HG03095 (cell line): ENCODE measurements at regions not wholly inside any gene's neighbourhood (a gene's known extent, or its start where the extent isn't known, plus 50 kb on each side); places are given as distances from the start of the nearest gene placed in this dataset.
"Not testable (repeated sequence)": the region's sequence is repeated elsewhere in the genome, so short reads cannot be mapped to it uniquely, and the experiment has no call there.

ENCODE experiments used
- ATAC-seq: cut with Tn5 transposase; IDR thresholded peaks from one replicate; pipeline ENCODE4 v1.9.1; 2021; ENCODE audit warnings: moderate library complexity; ENCODE audit not compliant: unreplicated experiment

DNA sequence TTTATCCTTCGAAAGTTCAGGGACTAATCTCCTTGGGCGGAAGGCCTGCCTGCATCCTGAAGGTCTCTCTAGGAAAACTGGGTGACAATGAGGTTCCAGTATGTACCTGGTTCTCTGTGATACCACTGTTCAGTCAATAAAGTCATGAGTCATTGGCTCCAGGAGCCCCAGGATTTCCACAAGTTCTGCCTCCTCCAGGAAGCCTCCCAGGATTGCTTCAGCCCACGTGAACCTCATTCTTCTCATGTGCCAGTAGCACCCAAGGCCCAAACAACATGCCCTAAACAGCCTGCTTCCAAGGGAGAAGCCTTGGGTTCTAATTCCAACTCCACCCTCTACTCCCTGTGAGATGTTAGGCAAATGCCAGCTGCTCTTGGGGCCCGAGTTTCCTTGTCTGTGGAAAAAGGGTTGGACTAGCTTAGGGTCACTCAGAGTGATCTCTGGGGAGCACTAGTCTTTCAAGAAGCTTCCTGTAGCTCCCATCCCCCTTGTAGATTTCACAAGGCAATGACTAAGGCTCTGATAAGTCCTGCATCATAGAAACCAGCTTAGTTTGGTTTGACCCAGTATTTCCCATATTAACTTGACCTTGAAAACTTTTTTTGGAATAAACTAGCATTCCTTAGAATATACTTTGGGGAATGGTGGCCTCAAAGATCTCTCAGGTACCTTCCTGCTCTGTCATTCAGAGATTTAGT, 118.3 kb upstream of the ATP2B2 start:
- no peak for ATAC-seq

DNA sequence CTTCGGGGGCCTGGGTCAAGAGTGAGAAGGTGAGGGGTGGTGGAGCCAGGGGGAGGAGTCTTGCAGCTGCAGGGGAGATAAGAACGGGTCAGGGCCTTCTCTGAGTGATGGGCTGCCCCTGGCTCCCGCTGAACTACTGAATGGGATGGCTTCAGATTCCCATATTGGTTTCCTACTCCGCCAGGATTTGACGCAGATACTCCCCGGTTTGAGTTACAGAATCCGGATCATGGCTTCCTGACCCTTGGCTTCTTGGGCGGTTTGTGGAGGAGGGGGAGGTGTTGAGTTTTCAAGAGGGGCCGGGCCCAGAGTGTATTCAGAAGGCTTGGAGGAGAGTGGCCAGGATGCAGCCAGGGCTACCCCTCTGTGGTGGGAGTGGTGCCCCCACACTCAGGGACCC, 119.9 kb upstream of the ATP2B2 start:
- no peak for ATAC-seq

DNA sequence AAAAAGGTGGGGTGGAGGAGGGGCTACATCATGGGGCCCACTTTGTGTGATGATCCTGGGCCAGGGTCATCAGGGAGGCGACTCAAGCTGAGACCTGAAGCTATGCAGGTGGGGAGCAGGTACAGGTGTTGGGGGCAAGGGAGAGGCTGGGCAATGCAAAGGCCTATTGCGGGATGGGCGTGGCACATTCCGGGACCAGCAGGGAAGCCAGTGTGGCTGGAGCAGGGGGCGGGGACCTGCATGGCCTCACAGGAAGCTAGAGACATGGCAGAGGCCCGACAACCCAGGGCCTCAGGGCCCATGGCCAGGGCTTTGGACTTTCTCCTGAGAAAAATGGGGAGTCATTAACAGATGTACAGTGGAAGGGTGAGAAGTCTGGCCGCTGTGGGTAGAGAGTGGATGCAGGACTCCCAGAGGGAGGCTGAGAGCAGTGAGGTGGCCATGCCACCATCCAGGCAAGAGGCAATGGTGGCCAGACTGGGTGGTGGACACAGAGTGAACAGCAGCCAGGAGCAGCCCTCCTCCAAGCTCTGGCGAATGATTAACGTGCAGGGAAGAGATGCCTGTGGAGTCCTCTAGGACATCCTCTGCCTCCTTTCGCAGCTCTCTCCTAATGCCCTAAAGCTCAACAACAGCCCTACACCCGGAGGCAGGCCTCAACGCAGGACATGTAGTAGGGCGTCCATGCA, 122.6 kb upstream of the ATP2B2 start:
- no peak for ATAC-seq

DNA sequence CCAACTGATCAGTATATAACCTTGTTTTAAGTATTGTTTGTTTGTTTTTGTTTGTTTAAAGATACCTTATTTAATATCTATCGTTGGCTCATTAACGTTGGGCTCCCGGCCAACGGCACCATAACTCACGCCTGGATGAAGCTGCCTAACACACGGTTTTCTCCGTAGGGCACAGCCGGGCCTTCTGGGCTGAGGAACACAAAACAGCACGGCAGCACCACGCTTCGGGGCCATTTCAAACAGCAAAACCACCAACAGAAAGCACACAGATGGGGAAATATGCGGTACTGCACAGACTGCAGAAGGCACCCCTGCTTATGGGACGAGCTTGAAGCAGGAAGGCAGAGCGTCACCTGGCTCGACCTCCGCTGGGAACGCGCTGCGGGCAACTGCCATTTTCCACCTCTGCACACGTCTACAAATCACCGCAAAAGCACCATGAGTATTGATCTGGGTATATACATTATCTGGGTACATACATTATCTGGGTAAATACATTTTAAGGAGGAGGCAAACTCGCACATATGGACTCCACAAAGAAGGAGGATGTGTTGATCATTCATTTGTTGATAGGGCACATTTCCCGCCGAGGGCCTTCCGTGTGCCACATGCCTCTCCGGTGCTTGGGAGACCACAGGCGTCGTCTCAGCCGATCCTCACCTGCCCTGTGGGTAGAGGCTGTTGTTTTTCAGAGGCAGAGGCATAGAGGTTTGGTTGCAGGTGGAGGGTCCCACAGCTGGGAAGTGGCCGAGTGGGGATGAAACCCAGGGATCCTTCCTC, 123.7 kb upstream of the ATP2B2 start:
- no peak for ATAC-seq

DNA sequence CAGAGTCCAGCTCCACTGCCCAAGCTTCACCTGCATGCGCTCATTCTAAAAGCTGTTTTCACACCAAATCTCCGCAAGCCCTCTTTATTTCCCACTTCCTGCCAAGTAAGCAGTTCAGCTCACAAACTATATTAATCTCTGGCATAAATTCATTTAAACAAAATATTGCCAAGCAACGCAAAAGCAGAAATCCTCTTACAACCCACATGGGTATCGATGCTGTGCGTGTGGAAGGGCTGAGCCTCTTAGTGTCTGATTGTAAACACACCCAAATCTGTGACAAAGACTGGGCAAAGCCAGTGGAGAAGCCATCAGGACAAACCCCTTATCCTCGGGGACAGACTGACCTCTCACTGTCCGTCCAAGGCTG, 124.3 kb upstream of the ATP2B2 start:
- ATAC-seq: no peak

DNA sequence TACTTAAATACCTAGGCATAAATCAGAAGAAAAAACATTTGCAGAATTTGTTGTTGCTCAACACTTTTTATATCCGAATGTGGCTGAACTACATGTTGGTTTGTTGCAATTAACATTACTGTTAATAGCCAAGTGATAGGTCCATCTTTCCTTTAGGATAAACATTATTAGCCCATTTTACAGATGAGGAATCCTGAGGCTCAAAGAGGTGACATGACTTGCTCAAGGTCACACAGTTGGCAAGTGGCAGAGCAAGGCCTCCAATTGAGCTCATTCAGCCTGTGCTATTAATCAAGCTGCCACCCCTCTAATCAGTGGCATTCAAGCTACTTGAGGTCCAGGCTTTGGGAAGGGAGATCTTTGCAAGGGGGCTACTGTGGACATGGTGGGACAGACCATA, 125.8 kb upstream of the ATP2B2 start:
- ATAC-seq: no peak

DNA sequence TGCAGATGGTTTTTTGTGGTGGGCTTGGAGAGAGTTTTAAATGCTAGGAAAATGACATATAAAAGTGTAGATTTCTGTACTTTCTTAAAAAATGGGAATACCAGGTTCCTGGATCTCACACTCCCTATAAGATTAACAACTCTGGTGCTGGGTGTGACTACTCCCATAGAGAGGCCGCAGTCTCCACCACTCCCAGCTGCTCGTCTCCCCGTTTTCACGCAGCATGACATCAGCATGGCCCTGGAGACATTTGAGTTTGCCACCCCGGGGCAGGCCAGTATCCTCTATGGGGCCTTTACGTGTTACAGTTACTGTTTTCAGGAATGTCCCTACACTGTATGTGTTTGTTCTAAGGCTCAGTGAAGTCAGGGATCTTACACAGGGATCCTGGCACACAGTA, 126.7 kb upstream of the ATP2B2 start:
- no peak for ATAC-seq

DNA sequence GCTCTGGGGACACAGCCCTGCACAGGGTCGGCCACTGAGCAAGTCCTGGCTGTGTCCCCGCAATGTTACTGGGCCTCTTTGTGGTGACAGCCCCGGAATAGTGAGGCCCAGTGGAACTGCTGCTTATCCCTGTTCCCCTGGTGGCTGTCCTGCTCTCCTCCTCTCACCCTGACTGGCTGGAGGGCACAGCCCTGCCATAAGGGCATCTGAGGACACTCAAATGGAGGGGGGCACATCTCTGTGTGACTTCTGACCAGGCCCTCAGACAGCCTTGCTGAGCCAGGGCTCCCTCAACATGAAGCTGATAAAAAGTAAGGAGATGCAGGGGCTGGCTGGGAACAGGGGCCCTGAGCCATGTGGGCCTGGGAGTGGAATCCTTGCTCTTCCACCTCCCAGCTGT, 127.4 kb upstream of the ATP2B2 start:
- ATAC-seq: no peak

DNA sequence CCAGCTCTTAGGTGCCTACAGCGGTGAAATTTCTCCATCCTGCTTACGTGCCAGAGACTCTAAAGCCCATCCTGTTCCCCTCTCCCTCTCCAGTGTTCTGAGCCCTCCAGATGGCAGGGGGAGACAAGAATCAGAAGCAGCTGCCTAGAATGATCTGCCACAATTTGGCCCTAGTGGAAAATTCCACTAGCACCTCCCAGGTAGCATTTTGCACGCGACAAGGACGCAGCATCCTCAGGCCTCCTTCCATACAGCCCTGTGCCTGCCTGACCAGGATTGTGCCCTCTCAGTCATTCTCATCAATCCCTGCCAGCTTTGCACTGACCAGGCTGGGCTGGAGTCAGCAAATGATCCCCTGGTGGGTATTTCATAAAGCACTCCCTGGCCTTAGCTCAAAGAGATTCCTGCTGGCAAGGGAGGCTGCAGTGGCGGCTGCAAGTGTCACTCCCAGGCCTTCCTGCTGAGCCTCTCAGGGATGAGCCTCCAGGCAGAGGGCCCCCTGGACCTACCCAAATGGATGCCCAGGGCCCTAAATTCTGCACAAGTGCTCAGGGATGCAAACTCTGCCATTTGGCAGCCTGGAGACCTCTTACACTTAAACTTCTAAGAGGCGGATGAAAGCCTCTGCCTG, 130.2 kb upstream of the ATP2B2 start:
- no peak for ATAC-seq

DNA sequence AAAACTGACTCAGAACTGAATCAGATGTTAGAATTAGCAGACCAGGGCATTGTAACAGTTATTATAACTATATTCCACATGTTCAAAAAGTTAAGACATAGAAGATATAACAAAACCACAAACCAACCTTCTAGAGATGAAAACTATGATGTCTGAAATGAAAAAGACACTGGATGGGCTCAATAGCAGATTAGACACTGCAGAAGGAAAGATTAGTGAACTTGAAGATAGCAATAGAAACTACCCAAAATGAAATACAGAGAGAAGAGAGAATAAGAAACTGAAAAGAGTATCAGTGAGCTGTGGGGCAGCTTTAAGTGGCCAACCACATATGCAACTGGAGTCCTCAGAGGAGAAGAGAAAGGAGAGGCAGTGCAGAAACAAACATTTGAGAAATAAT, 132.0 kb upstream of the ATP2B2 start:
- ATAC-seq: no peak

DNA sequence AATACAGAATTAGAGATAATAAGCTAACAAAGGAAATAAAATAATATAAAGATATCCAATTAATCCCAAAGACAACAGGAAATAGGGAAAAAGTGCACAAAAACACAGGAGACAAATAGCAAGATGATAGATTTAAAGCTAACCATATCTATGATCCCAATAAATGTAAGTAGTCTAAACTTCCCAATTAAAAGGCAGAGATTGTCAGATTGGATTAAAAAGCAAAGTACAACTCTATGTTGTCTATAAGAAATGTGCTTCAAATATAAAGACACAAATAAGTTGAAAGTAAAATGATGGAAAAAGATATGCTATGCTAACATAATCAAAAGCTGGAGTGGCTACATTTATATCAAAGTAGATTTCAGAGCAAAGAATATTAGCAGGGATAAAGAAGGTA, 133.1 kb upstream of the ATP2B2 start:
- no peak for ATAC-seq

DNA sequence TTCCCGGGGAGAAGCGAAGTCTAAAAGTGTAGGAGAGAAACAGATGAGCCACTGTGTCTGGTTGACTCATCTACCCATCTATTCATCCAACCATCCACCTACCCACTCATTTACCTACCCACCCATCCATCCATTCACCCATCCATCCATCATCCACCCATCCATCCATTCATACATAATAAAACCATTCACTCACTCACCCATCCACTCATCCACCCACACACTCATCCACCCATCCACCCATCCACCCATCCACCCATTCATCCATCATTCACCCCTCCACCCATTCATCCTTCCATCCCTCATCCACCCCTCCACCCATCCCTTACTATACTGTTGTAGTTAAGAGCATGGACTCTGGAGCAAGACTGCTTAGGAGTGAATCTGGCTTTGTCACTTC, 136.4 kb upstream of the ATP2B2 start:
- no peak for ATAC-seq

DNA sequence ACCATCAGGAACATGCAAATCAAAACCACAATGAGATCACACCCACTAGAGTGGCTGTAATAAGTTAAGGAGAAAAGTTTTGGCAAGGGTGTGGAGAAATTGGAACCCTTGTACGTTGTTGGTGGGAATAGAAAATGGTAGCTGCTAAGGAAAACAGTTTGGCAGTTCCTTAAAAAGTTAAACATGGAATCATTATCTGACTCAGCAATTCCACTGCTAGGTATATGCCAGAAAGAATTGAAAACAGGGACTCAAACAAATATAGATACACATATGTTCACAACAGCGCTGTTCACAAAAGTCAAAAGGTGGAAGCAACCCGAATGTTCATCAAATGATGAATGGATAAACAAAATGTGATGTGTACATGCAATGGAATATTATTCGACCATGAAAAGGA, 138.8 kb upstream of the ATP2B2 start:
- no peak for ATAC-seq

DNA sequence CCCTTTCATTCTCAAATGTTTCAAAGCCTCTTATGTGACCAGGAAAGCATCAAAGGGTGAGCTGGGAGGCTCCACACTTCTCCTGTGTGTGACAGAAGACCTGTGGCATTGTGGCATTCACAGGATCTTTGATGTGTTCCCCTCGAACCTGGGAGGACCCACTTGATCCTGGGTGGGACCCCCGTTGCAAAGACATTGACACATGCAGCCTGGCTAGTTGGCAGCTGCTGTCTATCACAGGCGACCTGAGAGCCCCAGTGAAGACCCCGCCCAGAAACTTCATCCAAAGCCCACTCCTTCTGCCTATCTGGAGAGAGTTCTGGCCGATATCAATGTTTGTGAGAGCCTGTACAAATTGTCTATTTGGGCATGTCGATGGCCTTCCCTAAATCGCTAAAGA, 140.4 kb upstream of the ATP2B2 start:
- no peak for ATAC-seq

DNA sequence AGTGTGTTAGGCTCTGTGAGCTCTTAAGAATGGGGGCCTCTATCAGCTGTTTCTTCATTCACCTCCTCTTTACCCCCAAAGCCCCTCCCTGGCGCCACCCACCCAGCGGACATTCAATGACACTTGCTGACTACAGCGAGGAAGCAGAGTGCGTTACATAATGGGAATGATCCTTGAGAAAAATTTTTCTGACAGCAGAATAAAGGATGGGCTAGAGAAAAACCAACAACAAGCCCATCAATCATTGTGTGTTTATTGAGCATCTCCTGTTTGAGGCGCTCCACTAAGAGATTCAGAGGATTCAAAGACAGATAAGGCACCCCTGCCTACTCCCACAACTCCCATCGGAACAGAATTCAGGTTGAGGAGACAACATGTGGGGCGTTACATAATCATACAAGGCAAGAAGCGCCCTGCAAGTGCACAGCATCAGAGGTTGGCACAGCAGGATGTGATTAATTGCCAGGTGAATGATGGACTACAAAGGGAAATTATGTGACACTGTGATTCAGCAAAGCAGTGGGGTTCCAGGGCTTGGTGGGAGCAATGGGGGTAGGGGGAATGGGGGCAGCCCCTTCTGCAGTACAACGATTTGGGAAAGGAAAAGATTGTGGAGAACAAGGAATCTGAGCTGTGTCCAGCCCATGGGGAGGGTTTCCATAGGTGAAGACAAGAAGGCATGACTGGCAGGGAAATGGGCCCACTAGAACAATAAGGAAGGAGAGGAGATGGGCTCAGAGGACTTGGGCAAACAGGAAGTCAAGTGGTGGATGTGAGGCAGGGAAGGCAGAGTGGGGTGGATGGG, 141.3 kb upstream of the ATP2B2 start:
- ATAC-seq: no peak

DNA sequence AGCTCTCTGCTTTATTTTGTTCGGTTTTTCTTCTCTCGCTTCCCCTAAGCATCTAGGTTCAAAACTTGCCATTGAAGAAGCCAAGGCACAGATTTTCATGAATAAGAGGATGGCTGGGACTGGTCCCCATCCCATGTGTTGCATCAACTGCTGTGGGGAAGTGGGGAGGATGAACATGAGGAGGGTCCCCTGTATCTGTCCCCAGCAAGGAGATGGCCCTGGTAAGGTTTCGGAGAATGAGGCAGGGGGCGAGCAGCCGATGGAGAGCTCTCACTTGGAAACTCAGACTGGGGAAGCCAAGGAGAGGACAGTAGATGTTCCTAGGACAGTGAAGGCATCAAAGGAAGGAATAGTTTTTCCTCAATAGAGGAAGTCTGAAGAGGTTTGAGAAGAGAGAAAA, 142.0 kb upstream of the ATP2B2 start:
- no peak for ATAC-seq

DNA sequence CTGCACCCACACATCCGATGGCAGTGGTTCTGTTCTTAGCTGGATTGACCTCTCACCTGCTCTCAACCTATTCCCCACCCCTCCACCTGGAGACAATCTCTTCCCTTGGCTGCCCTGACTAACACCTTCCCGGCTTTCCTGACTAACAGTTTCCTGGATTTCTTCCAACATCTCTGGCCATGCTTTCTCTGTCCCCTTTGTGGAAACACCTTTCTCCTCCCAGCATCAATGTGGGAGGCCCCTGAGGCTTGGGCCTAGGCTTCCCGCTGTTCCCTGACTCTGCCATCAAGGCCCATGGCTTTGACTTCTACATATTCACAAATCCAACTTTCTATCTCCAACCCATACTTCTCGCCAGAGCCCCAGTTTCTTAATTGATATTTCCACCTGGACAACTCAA, 142.8 kb upstream of the ATP2B2 start:
- ATAC-seq: no peak

DNA sequence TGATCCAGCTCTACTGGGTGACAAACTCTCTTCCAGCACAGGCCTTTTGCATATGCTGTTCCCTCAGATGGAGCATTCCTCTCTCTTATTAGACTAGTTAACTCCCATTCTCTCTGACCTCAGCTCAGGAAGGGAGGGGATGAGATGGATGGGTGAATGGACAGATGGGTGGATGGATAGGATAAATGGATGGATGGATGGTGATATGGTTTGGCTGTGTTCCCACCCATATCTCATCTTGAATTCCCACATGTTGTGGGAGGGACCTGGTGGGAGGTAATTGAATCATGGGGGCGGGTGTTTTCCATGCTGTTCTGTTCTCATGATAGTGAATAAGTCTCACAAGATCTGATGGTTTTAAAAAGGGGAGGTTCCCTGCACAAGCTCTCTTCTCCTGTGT, 144.1 kb upstream of the ATP2B2 start:
- ATAC-seq: not testable (repeated sequence)

DNA sequence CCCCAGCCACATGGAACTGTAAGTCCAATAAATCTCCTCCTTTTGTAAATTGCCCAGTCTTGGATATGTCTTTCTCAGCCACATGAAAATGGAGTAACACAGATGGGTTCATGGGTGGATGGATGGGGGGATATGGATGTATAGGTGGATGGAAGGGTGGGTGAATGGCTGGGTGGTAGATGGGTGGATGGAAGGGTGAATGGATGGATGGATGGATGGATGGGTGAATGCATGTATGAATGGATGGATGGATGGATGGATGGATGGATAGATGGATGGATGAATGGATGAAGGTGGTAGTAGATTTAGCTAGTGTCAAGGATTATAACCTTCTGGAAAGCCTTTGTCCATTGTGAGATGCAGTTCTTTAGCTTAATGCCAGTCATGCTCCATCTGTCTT, 146.1 kb upstream of the ATP2B2 start:
- no peak for ATAC-seq

DNA sequence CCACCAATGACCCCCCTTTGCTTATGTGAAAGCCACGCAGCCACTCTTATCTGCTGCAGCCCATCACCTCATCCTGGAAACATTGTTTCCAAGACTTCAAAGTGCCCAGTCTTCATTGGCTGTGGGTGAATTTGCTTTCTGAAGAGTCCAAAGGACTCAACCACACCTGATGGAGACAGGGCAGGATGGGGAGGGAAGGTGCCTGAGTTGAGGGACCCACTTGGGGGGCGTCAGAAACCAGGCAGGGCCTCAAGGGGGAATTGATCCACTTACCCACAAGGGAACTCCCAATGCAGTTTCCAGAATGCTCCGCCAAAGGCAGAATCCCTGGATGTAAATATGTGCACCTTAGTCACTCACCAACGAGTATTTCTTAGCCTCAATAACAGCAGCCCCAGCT, 147.9 kb upstream of the ATP2B2 start:
- no peak for ATAC-seq
